GM18498 (cell line): ENCODE measurements at regions not wholly inside any gene's neighbourhood (a gene's known extent, or its start where the extent isn't known, plus 50 kb on each side); places are given as distances from the start of the nearest gene placed in this dataset.
A peak's percentile ranks its signal among the peaks of the same experiment; 100 is the strongest.

Experiments
- ATAC-seq: cut with Tn5 transposase; IDR thresholded peaks from one replicate; pipeline ENCODE4 v1.9.1; 2021; ENCODE audit warnings: mild to moderate bottlenecking, moderate library complexity; ENCODE audit not compliant: unreplicated experiment

GRCh38 chr3:107992976-107993684, 97.7 kb downstream of the CD47 start:
- ATAC-seq: no peak

DNA sequence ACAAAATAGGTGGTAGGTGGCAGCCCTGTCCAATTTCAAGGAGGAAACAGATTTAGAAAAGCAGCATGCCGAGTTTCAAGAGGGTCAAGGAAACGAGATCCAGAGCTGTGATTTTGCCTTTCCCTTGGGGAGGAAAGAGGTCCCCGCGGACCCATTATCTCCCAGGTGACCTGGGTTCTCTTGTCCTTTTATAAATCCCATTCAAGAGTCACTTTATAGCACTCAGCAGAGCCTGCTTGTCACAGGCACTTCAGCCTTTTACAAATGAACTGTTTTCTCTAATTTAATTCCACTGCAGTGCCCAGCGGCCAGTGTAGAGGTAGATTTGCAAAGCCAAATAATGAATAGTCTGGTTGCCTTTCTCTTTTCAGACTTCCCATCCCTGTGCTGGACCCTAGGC, 99.9 kb downstream of the CD47 start:
- ATAC-seq: no peak

DNA sequence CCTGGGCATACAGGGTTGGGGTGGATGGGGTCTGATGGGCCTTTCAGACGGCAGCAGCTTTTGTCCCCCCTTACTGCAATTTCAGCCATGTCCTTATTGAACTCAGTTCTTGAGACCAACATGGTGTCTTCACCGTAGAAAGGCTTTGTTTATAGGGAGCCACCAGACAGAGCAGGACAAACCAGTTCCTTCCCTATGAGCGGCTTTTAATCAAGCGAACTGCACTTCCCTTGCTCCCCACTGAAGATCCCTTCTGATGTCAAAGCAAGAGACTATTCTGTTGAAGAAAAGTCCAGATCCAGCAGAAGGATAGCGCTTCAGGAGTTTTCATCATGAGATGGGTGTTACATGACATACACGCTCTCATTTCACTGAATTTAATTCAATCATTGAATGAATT, 100.4 kb downstream of the CD47 start:
- no peak for ATAC-seq

GRCh38 chr3:107989661-107990060, 101.2 kb downstream of the CD47 start:
- ATAC-seq: no peak

DNA sequence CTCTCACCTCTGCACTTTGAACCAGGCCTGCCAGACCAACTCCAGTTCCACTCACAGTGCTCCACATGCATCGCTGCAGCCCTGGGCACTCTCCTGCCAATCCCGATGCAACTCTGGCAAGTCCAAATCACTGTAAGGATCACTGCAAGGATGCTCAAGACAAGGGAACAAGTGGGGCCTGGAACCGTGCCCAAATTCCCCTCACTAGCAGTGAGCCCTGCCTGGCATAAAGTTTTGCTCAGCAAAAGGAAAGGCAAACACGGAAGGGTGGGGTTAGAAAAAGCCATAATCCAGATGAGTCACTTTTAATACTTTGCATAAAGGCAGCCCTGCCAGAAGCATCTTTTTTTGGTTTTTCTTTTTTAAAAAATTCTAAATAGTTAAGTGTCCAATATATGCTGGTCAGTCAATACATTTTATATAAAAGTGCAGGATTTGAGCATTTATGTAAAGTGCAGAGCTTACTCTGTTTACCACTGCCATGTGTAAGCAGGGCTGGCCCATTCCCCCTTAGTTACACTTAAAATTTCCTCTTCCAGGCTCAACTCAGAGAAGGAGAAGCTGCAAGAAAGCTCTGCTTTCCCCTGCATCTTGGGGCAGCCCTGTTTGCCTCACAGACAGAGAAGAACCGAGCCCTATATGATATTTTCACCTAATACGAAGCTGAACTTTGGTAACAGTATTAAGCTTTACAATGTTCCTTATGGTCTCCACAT, 102.2 kb downstream of the CD47 start:
- ATAC-seq: no peak

DNA sequence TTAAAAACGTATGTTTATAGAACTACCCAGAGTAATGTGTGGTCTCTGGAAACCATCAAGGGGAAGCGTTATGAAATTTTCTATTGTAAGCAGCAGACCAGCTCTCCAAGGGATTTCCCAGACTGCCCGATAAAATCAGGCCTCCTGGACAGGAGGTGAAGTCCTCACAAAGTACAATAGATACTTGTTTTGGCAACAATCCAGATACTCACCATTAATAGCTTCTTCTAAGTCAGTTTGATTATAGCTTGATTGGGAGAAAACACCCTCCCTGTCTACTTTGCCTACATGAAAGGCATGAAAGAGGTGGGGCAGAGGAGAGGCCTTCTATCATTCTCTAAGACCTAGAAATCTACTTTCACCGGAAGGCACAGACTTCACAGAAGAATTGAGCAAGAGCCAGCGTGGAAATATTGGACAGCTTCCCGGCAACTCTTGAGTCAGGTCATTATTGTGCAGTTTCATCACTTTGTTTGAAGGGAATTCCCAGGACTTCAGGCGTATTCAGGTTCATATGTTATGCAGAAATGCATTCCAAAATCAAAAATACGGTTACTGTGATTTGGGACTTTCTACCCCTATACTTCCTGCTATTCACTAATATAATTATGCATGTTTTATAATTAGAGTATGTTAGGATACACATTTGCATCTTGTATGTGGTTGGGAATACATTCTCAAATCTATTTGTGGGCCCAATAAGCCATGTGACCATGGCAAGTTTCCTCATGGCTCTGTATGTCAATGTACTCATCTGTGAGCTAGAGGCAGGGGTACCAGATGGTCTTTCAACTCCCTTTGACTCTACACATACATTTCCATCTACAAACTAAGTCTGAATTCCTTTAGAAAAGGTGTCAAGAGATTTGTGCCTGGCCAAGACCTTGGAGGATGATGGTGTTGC, 103.5 kb downstream of the CD47 start:
- no peak for ATAC-seq

GRCh38 chr3:107986505-107986904, 104.3 kb downstream of the CD47 start:
- no peak for ATAC-seq

DNA sequence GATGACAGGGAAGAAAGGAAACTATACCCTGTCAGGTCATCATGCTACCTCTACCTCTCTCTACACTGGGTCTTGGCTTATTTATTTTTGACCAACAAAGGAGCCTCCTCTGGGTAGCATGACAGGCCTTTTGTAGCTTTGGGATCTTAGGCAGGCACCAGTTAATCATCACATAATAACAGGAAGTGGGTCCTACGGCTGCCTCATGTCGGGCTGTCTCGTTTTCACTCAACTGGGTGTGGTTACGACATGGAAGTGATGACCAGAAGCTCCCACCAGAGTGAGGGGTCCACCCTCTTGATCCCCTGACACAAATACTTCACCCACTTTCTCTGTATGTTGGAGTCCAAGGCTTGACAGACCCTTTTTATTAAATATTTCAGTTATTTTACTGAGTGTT, 105.3 kb downstream of the CD47 start:
- ATAC-seq: peak; percentile 95

GRCh38 chr3:107983247-107983646, 107.6 kb downstream of the CD47 start:
- ATAC-seq: no peak

DNA sequence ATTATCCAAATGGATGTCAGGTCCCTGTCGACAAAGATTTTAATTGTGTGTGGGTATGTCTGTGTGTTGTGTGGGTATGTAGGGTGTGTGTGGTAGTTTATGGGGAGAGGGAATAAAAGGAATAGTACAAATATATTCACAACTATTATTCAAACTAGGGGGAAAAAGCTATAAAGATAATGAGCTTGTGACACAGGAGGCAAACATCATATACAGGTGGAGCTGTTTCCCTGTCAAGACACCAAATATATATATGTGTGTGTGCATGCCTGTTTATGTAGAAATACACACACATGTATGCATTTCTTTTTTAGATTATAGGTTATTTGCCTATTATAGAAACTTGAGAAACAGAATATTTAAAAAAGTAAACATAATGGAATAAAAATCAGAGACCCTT, 108.7 kb downstream of the CD47 start:
- no peak for ATAC-seq

- ATAC-seq: no peak
Observed at GRCh38 chr3:107981471-107982111, 109.2 kb downstream of the CD47 start.

DNA sequence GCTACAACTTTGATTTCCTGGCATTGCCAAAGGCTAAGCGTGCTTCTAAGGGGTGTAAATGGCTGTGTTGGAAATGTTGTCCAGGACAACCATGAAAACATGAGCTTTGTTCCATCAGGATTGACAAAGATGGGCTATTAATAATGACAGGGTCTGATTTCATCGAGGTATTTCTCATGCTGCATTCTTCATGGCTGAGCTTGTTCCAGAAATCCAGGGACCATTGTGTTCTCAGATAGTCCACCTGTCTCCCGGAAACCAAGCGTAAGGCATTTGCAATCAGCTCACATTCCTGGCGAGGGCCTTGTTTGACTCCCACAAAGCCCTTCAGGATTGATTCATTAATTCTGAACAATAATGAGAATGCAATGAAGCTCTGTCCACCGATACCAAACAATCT, 111.3 kb downstream of the CD47 start:
- ATAC-seq: no peak

- ATAC-seq: no peak
Observed at GRCh38 chr3:107978131-107979055, 112.4 kb downstream of the CD47 start.

DNA sequence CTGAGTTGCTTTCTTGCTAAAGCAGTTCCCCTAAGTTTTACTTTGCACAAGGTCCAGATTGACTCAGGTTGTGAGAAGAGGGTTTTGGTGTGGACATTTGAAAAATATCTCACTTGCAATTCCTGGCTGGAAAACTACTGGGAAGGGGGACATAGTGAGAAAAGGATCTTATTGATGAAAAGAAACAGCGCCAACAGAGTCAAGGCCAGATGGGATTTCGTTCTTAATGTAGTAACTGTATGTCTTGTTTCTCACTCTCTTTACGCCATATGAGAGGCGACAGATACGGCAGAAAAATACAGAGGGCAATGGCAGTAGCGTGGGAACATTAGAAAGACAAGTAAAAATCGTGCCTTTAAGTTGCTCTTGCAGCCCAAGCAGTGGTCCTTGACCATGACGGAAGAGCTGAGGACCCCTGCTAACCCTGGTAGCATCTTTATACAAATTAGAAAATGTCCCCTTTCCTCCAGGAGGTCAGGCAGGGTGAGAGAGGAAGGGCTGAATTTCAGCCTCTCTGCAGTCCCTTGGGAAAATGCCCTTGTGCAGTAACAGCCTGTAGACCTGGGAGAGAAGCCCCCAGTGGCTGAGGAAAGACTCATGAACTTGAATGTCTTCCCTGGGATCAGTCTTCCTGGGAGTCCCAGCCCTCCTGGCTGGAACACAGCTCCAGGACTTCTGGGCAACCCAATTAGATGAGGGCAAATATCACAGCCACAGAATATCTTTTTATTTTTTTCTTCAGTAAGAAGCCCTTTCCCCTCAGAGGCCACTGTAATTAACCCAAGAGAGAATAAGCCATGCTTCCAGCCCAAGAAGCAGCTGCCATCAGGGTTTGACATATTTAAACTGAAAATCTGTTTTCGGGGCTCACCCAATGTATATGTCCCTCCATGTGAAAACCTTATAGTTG, 113.4 kb downstream of the CD47 start:
- ATAC-seq: no peak

GRCh38 chr3:107976202-107976800, 114.5 kb downstream of the CD47 start:
- ATAC-seq: no peak

DNA sequence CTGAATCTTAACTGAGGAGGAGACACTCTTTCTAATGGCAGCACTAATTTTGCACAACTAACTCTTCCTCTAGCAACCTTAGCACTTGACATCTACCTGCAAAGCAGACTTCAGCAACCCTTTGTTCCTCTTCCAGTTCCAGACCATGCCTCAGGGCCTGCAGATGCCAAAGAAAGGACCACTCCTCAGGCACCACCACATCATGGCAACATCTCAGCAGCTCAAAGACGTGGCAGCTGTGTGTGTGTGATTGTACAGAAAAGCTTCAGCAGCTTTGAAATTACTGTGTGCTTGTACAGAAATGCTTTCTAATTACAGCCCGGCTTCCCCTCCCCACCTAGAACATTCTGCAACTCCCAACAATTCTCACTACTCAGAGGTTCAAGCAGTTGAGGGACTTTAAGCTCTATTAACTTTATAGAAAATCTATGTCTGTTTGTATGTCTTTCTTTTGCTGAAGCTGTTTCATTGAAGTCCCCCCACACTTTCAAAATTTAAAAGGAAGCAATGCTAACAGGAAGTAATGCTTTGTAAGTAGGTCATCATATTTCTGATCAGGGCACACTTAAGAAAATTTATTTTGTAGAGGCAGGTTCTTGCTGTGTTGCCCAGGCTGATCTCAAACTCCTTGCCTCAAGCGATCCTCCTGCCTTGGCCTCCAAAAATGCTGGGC, 115.2 kb downstream of the CD47 start:
- no peak for ATAC-seq

DNA sequence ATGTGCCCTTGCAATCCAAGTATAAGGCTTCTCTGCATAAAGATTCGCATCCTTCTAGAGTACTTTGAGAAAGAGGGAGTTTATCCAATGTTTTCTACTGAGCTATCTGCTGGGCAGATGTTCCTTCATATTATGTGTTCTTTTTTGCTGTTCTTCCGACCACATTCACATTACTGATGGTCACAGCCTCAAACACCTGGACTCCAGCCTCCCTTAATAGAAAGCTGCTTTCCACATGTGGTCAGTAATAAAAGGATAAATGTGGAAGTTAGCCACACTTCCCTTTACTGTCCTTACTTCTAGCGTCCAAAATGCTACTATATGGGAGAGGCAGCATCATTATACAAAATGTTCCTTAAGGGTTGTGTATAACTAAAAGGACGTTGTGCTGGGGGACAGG, 116.9 kb downstream of the CD47 start:
- ATAC-seq: no peak

- no peak for ATAC-seq
Observed at GRCh38 chr3:107973152-107973551, 117.7 kb downstream of the CD47 start.
